ENCODE measurements at regions not wholly inside any gene's neighbourhood (a gene's known extent, or its start where the extent isn't known, plus 50 kb on each side); places are given as distances from the start of the nearest gene placed in this dataset.
"Not testable (repeated sequence)": the region's sequence is repeated elsewhere in the genome, so short reads cannot be mapped to it uniquely, and the experiment has no call there.

GRCh38 chr17:64750478-64750877 is 88.4 kb upstream of the SMURF2 start:
- Histone ChIP-seq H3K36me3 (ENCODE audit: control insufficient read depth, insufficient read depth, low read length) (no peaks in the 10 kb centered on the region), H3K9ac (no peak overlapping the region), H3K27ac (no peak overlapping the region), H3K79me2 (no peaks in the 10 kb centered on the region), H3K4me1 (no peaks in the 10 kb centered on the region), H3K4me3 (ENCODE audit: low read depth, low read length) (no peak overlapping the region), H3K9me3 (ENCODE audit: control insufficient read depth, low read length) (no peaks in the 10 kb centered on the region), H3K4me2 (ENCODE audit: low read length) (no peak overlapping the region), H3K27me3 (ENCODE audit: control insufficient read depth, insufficient read depth, low read length) (no peaks in the 10 kb centered on the region), H2AFZ (no peak overlapping the region)
- no peak for TF ChIP-seq CTCF (IDR thresholded peaks at IDR 0.05)

- Histone ChIP-seq H3K27ac (no peak overlapping the region), H3K9ac (no peak overlapping the region), H3K4me1 (no peaks in the 10 kb centered on the region), H3K4me3 (ENCODE audit: low read depth, low read length) (no peak overlapping the region), H3K27me3 (ENCODE audit: control insufficient read depth, insufficient read depth, low read length) (no peaks in the 10 kb centered on the region), H3K4me2 (ENCODE audit: low read length) (no peak overlapping the region), H3K36me3 (ENCODE audit: control insufficient read depth, insufficient read depth, low read length) (no peaks in the 10 kb centered on the region), H3K9me3 (ENCODE audit: control insufficient read depth, low read length) (no peaks in the 10 kb centered on the region), H2AFZ (no peak overlapping the region), H3K79me2 (no peaks in the 10 kb centered on the region)
- no peak for TF ChIP-seq CTCF (IDR thresholded peaks at IDR 0.05)
Observed at GRCh38 chr17:64749306-64749705, 87.2 kb upstream of the SMURF2 start.

GRCh38 chr17:64747938-64748540 is 85.9 kb upstream of the SMURF2 start:
- no peaks in the 10 kb centered on the region for H3K9me3 ChIP-seq (ENCODE audit: control insufficient read depth, low read length)
- H3K36me3 ChIP-seq (ENCODE audit: control insufficient read depth, insufficient read depth, low read length) = no peaks in the 10 kb centered on the region
- no peaks in the 10 kb centered on the region for H3K27me3 ChIP-seq (ENCODE audit: control insufficient read depth, insufficient read depth, low read length)
- H3K9ac ChIP-seq = no peak overlapping the region
- H3K4me3 ChIP-seq (ENCODE audit: low read depth, low read length) = no peak overlapping the region
- no peaks in the 10 kb centered on the region for H3K4me1 ChIP-seq
- H3K4me2 ChIP-seq (ENCODE audit: low read length) = no peak overlapping the region
- H3K79me2 ChIP-seq = no peaks in the 10 kb centered on the region
- H3K27ac ChIP-seq = no peak overlapping the region
- no peak overlapping the region for H2AFZ ChIP-seq
- no peak for TF ChIP-seq CTCF (IDR thresholded peaks at IDR 0.05)

- Histone ChIP-seq H3K36me3 (ENCODE audit: control insufficient read depth, insufficient read depth, low read length) (no peaks in the 10 kb centered on the region), H3K9me3 (ENCODE audit: control insufficient read depth, low read length) (no peaks in the 10 kb centered on the region), H3K27ac (no peak overlapping the region), H3K79me2 (no peaks in the 10 kb centered on the region), H3K27me3 (ENCODE audit: control insufficient read depth, insufficient read depth, low read length) (no peaks in the 10 kb centered on the region), H2AFZ (no peak overlapping the region), H3K4me3 (ENCODE audit: low read depth, low read length) (no peak overlapping the region), H3K9ac (no peak overlapping the region), H3K4me1 (no peaks in the 10 kb centered on the region), H3K4me2 (ENCODE audit: low read length) (no peak overlapping the region)
- TF ChIP-seq CTCF (IDR thresholded peaks at IDR 0.05) = no peak
Observed at GRCh38 chr17:64742326-64742725, 80.2 kb upstream of the SMURF2 start.

- H3K9ac ChIP-seq; H2AFZ ChIP-seq; H3K27ac ChIP-seq; H3K4me2 ChIP-seq (ENCODE audit: low read length); H3K27me3 ChIP-seq (ENCODE audit: control insufficient read depth, insufficient read depth, low read length); H3K4me1 ChIP-seq; H3K36me3 ChIP-seq (ENCODE audit: control insufficient read depth, insufficient read depth, low read length); H3K9me3 ChIP-seq (ENCODE audit: control insufficient read depth, low read length); H3K4me3 ChIP-seq (ENCODE audit: low read depth, low read length); H3K79me2 ChIP-seq: not testable (repeated sequence)
Observed at GRCh38 chr17:64741916-64742315, 79.8 kb upstream of the SMURF2 start.
